Liver (tissue), 3 donors: ENCODE measurements at regions not wholly inside any gene's neighbourhood (a gene's known extent, or its start where the extent isn't known, plus 50 kb on each side); places are given as distances from the start of the nearest gene placed in this dataset.

Experiments
- RAD21 ChIP-seq, 2 donors: IDR thresholded peaks; 2 replicates each; pipeline ENCODE4 v1.6.1; 2016; ENCODE audit warnings: antibody characterized with exemption in 2 of 2, mild to moderate bottlenecking in 2 of 2
- TF ChIP-seq, protein P1 (sequence below): fragments of 150-350 bp; IDR thresholded peaks from 2 replicates; pipeline ENCODE4 v1.5.1; 2017; ENCODE audit warnings: improper control_type of control experiment, low read depth, low read length; ENCODE audit not compliant: missing input control
- donor health status: healthy.
- donor health status: healthy.

GRCh38 chr16:8179615-8180014 lies 410.7 kb downstream of the TMEM114 start:
- TF ChIP-seq, protein P1, sequence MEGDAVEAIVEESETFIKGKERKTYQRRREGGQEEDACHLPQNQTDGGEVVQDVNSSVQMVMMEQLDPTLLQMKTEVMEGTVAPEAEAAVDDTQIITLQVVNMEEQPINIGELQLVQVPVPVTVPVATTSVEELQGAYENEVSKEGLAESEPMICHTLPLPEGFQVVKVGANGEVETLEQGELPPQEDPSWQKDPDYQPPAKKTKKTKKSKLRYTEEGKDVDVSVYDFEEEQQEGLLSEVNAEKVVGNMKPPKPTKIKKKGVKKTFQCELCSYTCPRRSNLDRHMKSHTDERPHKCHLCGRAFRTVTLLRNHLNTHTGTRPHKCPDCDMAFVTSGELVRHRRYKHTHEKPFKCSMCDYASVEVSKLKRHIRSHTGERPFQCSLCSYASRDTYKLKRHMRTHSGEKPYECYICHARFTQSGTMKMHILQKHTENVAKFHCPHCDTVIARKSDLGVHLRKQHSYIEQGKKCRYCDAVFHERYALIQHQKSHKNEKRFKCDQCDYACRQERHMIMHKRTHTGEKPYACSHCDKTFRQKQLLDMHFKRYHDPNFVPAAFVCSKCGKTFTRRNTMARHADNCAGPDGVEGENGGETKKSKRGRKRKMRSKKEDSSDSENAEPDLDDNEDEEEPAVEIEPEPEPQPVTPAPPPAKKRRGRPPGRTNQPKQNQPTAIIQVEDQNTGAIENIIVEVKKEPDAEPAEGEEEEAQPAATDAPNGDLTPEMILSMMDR, result no peak
- no peak for TF ChIP-seq RAD21 (IDR thresholded peaks at IDR 0.05)
